ENCODE measurements at regions not wholly inside any gene's neighbourhood (a gene's known extent, or its start where the extent isn't known, plus 50 kb on each side); places are given as distances from the start of the nearest gene placed in this dataset.

DNA sequence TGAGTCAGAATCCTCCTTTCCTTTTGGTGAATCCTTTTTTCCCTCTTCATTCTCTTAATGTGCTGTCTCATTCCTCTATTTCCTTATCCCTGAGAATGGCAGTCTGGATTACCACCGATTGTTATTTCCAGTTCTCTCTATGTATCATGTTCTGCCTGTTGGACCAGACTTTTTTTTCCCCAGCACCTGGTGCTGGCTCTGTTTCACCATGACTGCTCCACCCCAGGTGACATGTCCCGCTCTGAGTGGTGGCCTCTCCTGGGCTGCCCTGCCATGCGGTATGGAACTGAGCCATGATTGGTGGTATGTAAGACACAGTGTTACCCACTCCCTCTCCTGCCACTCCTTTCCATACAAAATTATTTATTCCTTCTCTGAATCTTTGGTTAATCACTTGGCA, 399.9 kb downstream of the GATA3 start:
- TF ChIP-seq, protein P1, sequence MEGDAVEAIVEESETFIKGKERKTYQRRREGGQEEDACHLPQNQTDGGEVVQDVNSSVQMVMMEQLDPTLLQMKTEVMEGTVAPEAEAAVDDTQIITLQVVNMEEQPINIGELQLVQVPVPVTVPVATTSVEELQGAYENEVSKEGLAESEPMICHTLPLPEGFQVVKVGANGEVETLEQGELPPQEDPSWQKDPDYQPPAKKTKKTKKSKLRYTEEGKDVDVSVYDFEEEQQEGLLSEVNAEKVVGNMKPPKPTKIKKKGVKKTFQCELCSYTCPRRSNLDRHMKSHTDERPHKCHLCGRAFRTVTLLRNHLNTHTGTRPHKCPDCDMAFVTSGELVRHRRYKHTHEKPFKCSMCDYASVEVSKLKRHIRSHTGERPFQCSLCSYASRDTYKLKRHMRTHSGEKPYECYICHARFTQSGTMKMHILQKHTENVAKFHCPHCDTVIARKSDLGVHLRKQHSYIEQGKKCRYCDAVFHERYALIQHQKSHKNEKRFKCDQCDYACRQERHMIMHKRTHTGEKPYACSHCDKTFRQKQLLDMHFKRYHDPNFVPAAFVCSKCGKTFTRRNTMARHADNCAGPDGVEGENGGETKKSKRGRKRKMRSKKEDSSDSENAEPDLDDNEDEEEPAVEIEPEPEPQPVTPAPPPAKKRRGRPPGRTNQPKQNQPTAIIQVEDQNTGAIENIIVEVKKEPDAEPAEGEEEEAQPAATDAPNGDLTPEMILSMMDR (IDR thresholded peaks at IDR 0.05), result no peak
- H3K27ac ChIP-seq, result no peak overlapping the region
- H3K4me3 ChIP-seq, result no peak overlapping the region
- no peaks in the 10 kb centered on the region for H3K36me3 ChIP-seq
- no peaks in the 10 kb centered on the region for H3K27me3 ChIP-seq
- no peak for DNase-seq
- H3K9me3 ChIP-seq, result no peaks in the 10 kb centered on the region
- H3K4me1 ChIP-seq, result no peaks in the 10 kb centered on the region
- intact Hi-C loops (cut with DNase I; ENCODE audit: low total_unique reads), result no loop called here

DNA sequence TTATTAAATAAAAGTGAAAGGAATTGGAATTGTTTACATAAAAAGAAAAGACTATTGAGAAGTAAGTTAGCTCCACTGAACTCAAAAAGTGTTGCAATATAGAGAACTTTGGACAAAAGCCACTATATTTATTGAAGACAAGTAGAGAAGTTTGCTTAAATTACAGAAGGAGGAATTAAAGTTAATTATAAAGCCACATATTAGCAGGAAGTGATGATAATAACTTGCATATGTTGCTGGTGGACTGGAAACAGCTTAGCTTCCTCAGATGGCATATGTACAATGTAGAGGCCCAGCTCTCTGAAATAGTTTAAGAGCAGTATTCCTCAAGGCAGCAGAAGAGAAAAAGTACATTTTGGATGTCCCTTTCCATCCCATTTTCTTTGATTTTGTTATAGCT, 400.7 kb downstream of the GATA3 start:
- Histone ChIP-seq H3K27ac (no peak overlapping the region), H3K9me3 (no peaks in the 10 kb centered on the region), H3K27me3 (no peaks in the 10 kb centered on the region), H3K36me3 (no peaks in the 10 kb centered on the region), H3K4me3 (no peak overlapping the region), H3K4me1 (no peaks in the 10 kb centered on the region)
- intact Hi-C loops (cut with DNase I; ENCODE audit: low total_unique reads), result no loop called here
- no peak for DNase-seq
- TF ChIP-seq, protein P1 (IDR thresholded peaks at IDR 0.05), result no peak

DNA sequence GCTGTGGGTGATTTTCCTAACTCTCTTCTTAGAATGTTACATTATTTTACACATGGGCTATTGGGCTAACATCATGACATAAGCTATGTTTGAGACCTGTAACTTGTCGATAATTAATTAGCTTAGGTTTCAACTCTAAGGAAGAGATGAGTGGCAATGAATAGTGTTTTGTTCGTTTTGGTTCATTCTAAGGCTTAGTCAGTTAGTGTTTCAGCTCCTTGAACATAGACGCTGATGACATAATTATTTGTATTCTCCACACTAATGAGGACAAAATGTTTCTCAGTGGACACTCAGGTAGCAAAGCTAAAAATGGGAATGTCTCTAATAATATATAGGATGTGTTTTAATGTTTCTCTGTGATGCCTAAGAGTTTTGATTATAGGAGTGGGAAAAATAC, 401.9 kb downstream of the GATA3 start:
- DNase-seq, result no peak
- Histone ChIP-seq H3K36me3 (no peaks in the 10 kb centered on the region), H3K4me3 (no peak overlapping the region), H3K27me3 (no peaks in the 10 kb centered on the region), H3K9me3 (no peaks in the 10 kb centered on the region), H3K4me1 (no peaks in the 10 kb centered on the region), H3K27ac (no peak overlapping the region)
- intact Hi-C loops (cut with DNase I; ENCODE audit: low total_unique reads), result no loop called here
- TF ChIP-seq, protein P1 (IDR thresholded peaks at IDR 0.05), result no peak

DNA sequence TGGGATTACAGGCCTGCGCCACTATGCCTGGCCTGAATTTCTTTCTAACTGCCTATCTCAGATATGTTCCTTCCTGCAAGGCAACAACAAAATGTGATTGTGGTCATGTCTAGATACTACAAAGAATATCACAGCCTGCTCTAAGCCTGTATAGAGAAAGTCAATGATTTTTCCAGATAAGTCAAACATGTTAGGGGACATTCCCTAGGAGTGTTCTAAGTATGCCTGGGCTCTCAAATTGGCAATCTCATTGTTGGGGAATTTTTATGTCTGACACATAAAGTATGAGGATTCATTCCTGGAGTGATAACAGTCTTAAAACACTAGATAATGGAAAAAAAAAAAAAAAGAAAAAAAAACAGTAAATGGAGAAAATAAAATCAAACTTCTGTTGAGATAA, 406.1 kb downstream of the GATA3 start:
- Histone ChIP-seq H3K27me3 (no peaks in the 10 kb centered on the region), H3K9me3 (no peaks in the 10 kb centered on the region), H3K4me1 (no peaks in the 10 kb centered on the region), H3K4me3 (no peak overlapping the region), H3K27ac (no peak overlapping the region), H3K36me3 (no peaks in the 10 kb centered on the region)
- intact Hi-C loops (cut with DNase I; ENCODE audit: low total_unique reads), result no loop called here
- no peak for DNase-seq
- TF ChIP-seq, protein P1 (IDR thresholded peaks at IDR 0.05), result no peak

DNA sequence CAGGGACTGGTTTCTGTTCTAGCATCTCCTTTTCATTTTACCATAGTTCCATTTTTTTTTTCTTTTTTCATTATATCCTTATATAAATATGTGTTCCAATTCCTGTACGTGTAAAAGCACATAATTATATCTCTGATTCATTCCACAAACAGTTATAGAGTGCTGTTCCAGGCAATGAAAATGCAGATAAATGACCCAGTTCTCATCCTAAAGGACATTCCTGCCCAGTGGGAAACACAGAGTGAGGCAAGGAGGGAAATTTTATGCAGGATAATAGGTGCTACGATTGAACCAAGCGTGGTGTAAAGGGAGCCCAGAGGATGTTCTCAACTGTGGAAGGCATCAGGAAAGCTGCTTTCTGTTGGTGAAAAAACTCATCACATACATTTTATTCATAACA, 408.1 kb downstream of the GATA3 start:
- H3K27ac ChIP-seq, result no peak overlapping the region
- H3K4me3 ChIP-seq, result no peak overlapping the region
- no peaks in the 10 kb centered on the region for H3K4me1 ChIP-seq
- intact Hi-C loops (cut with DNase I; ENCODE audit: low total_unique reads), result no loop called here
- H3K36me3 ChIP-seq, result no peaks in the 10 kb centered on the region
- TF ChIP-seq, protein P1 (IDR thresholded peaks at IDR 0.05), result no peak
- H3K27me3 ChIP-seq, result no peaks in the 10 kb centered on the region
- H3K9me3 ChIP-seq, result no peaks in the 10 kb centered on the region
- DNase-seq, result no peak

DNA sequence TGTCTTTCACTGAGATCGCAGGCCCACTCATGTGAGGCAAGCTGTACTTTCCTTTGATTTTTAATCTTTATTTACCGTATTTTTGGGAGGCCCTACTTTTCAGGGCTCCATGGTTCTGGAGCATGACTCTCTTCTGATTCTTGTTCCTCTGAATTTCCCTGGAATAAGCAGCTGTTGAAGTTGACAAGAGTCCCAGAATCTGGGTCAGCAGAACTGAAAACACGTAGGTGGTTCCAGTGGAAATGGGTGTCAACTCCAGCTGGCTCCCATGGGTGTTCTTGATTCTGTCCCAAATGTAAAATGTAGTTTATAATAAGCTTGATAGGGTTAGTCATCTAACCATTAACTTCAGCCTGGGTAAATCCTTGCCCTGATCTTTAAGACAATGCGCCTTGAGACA, 409.4 kb downstream of the GATA3 start:
- no peaks in the 10 kb centered on the region for H3K27me3 ChIP-seq
- H3K4me1 ChIP-seq, result no peaks in the 10 kb centered on the region
- no peak overlapping the region for H3K27ac ChIP-seq
- H3K36me3 ChIP-seq, result no peaks in the 10 kb centered on the region
- H3K9me3 ChIP-seq, result no peaks in the 10 kb centered on the region
- TF ChIP-seq, protein P1 (IDR thresholded peaks at IDR 0.05), result no peak
- intact Hi-C loops (cut with DNase I; ENCODE audit: low total_unique reads), result no loop called here
- no peak overlapping the region for H3K4me3 ChIP-seq
- DNase-seq, result no peak

Measured in tibial artery (tissue), 4 donors.